IPS-NIHi7 (cell line): ENCODE measurements at regions not wholly inside any gene's neighbourhood (a gene's known extent, or its start where the extent isn't known, plus 50 kb on each side); places are given as distances from the start of the nearest gene placed in this dataset.
"Not testable (repeated sequence)": the region's sequence is repeated elsewhere in the genome, so short reads cannot be mapped to it uniquely, and the experiment has no call there.

Experiments
- DNase-seq: peaks from one replicate; pipeline ENCODE4 v3.0.0; 2012; ENCODE audit warnings: mixed read lengths; ENCODE audit errors: extremely low spot score

GRCh38 chr20:55415567-55416142 lies 589.7 kb downstream of the CBLN4 start:
- DNase-seq = peak; percentile 14

- not testable (repeated sequence) for DNase-seq
Observed at GRCh38 chr20:55412508-55412907, 592.8 kb downstream of the CBLN4 start.

DNA sequence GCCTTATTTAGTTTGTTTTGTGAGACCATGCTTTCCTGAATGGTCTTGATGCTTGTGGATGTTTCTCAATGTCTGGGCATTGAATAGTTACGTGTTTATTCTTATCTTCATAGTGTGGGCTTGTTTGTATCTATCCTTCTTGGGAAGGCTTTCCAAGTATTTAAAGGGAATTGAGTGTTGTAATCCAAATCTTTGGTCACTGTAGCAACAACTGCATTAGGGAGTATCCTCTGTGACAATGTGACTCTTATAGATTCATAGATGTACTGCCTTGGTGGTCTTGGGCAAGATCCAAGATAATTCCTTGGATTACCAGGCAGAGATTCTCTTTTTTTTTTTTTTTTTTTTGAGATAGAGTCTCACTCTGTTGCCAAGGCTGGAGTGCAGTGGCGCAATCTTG lies 598.4 kb downstream of the CBLN4 start:
- DNase-seq = no peak

- no peak for DNase-seq
Observed at GRCh38 chr20:55394592-55394991, 610.7 kb downstream of the CBLN4 start.

- DNase-seq = no peak
Observed at GRCh38 chr20:55390791-55391190, 614.5 kb downstream of the CBLN4 start.

DNA sequence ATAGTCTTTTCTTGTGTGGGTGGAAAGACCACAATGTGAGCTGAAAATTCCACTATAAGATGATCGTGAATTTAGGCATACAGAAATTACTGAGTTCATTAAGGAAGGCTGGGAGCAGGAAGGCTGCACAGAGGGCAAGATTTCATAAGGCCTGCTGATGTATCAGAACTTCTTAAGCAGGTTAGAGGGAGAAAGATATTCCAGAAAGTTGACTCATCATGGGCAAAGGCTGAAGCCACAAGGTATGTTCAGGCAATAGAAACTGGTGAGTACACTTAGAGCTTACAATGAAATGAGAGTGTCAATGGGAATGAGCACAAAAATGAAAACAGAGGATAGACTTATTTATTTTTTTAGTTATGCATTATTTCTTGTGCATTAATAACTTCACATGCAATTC lies 618.6 kb downstream of the CBLN4 start:
- DNase-seq = no peak

GRCh38 chr20:55375920-55376319 lies 629.4 kb downstream of the CBLN4 start:
- no peak for DNase-seq

DNA sequence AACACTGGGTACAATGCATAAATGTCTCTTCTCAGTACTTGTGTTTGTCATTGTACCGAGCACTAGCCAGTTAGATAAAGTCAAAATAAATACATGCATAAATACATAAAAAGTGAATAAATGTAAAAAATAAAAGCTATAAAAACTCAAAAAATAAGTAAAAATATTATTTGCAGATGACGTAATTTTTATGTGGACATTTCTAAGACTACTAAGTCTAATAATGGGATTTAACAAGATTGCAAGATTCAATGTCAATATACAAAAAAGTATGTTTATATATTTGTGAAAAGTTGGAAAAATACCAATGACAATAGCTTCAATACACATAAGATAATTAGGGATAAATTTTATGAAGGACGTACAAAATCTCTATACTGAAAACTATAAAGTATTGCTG lies 639.6 kb downstream of the CBLN4 start:
- no peak for DNase-seq

DNA sequence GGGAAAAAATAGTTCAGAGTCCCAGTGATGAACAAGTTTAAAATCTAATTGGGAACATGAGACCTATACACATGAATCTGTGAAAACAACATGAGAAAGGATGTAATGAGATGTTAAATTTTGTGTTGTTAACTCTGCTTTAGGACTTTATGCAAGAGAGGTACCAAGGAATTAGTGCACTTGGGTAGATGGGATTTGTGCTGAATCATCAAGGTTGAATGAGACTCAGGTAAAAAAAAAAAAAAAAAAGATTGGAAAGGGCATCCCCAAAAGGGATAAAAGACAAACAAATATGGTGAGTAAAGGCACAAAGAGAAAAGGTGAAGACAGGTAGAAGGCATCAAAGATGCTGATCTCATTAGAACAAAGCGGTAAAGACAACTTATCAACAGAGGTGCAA lies 644.4 kb downstream of the CBLN4 start:
- DNase-seq = no peak

GRCh38 chr20:55354720-55355119 lies 650.6 kb downstream of the CBLN4 start:
- no peak for DNase-seq

DNA sequence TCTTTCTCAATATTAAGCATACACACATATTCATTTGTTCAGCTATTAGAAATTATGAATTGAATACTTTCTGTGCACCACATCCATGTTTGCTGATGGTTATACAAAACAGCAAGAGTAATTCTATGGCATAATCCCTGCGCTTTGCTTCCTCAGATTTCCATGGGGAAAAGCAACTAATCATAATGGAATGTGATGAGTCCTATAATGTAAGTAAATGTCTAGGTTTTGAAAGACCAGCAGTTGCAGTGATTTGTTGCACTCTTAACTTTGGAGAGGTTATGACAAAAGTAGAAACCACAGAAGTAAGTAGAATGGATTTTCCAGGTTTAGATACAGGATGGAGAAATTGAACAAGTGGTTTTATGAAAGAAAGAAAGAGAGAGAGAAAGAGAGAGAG lies 652.1 kb downstream of the CBLN4 start:
- no peak for DNase-seq

GRCh38 chr20:55348223-55348622 lies 657.1 kb downstream of the CBLN4 start:
- DNase-seq = no peak

DNA sequence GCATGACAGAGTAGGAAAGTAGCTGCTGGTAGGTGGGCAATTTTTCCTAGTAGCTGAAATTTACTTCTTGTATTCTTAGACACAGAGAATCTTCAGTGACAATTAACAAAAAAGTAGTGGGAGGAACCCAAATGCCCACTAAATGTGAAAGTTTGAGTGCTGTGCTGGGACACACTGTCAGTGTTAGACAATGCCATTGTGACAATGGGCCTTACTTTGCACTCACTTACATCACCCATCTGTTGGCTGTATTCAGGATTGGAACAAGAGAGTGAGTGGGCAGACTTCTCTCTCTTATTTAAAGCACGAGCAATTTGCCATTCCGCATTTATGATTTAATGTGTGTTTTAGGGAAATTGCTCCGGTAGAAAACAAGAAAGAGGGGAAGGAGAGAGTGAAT lies 662.5 kb downstream of the CBLN4 start:
- no peak for DNase-seq

- no peak for DNase-seq
Observed at GRCh38 chr20:55333798-55334197, 671.5 kb downstream of the CBLN4 start.

DNA sequence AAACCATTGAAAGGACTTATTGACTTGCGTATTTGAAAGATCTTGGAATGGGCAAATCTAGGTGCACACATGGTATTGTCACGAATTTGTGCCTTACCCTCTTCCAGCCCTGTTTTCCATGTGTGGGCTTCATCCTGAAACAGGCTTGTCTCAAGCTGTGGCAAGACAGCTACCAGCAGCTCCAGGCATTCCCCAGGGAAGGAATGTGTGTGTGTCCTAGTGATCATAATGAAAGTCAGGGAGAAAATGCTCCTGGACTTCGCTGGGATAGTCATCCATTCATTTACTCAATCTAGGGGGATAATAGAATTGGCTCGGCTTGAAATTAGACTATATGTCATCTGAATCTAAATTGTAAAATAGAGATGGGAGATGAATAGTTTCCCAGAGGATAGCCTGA lies 676.2 kb downstream of the CBLN4 start:
- DNase-seq = no peak

- no peak for DNase-seq
Observed at GRCh38 chr20:55322745-55323144, 682.6 kb downstream of the CBLN4 start.

- DNase-seq = no peak
Observed at GRCh38 chr20:55316753-55317152, 688.6 kb downstream of the CBLN4 start.

- DNase-seq = not testable (repeated sequence)
Observed at GRCh38 chr20:55310844-55311243, 694.5 kb downstream of the CBLN4 start.

- no peak for DNase-seq
Observed at GRCh38 chr20:55291261-55291660, 714.1 kb downstream of the CBLN4 start.

GRCh38 chr20:55283889-55284288 lies 721.4 kb downstream of the CBLN4 start:
- DNase-seq = no peak

DNA sequence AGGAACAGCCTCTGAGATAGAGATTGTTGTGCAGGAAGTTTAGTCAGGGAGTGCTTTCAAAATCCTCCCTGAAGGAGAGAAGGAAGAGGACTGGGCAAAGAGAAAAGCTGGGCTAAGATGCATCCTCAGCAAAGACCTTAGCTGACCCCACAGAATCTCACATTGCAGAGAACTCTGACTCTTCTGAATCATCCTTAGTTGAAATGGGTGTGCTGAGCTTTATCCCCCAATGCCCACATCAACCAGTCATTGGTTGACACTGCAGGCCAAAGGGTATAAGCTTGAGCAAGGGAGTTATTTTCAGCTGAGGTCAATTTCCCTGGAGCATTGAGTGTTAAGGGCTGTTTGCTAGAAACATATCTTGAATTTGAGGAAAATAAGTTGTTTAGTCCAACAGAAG lies 732.2 kb downstream of the CBLN4 start:
- no peak for DNase-seq

GRCh38 chr20:55271371-55271770 lies 733.9 kb downstream of the CBLN4 start:
- DNase-seq = no peak

GRCh38 chr20:55269913-55270312 lies 735.4 kb downstream of the CBLN4 start:
- DNase-seq = no peak

DNA sequence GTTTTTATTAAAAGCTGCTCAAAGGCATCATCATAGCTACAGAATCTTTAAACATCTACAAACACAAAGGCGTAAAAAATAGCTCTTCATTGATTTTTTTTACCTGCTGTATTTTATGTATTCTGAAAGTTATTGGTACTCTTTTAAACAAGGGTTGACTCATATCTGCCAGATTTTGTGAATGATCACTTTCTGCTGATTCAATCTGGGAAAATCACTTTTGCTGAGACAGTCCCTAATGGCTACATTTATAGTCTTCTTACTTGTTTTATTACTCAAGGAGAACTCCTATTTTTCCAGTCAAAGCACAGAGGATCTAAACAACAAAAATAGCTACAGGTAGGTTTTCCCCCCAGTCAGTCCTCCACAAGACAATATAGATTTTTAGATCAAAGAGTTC lies 739.0 kb downstream of the CBLN4 start:
- no peak for DNase-seq
